ENCODE measurements at regions not wholly inside any gene's neighbourhood (a gene's known extent, or its start where the extent isn't known, plus 50 kb on each side); places are given as distances from the start of the nearest gene placed in this dataset.

- H3K4me3 ChIP-seq (ENCODE audit: low read depth, low read length), result no peak overlapping the region
- TF ChIP-seq CTCF (IDR thresholded peaks at IDR 0.05; ENCODE audit: low read depth, low read length, missing control alignments), result no peak
- no peak for DNase-seq (ENCODE audit: low read depth)
Measured at GRCh38 chr10:6944436-6944835, 364.4 kb upstream of the PRKCQ start.

DNA sequence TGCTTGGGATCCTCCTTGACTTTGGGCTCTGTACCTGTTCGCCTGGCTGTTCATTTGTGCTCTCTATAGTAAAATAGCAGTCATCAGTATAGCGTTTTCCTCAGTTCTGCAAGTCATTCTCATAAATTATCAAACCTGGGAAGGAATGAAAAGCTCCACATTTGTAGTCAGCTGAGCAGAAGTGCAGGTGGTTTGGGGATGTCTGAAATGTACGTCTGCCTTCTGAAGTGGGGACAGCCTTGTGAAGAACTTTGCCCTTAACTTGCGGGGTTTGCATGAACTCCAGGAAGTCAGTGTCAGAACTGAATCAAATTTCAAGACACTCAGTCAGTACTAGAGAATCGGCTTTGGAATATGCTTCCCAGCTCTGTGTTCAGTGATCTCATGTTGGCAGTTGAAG, 358.3 kb upstream of the PRKCQ start:
- DNase-seq (ENCODE audit: low read depth), result no peak
- no peak overlapping the region for H3K4me3 ChIP-seq (ENCODE audit: low read depth, low read length)
- no peak for TF ChIP-seq CTCF (IDR thresholded peaks at IDR 0.05; ENCODE audit: low read depth, low read length, missing control alignments)

DNA sequence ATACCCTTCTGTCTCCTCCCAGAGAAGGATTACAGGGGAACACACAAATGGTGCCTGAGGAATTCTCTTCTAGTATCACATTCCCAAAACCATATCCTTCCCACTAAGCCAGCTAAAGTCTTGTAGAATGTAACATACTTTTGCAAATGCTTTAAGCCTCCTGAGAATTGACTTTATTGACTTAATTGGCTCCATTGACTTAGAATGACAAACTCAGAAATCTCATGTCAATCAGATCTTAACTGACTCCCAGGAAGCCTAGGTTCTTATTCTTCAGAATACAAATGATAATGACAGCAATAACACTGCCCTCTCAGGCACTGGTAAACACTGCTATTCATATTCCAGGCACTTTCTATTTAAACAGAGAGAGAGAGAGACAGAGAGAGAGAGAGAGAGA, 356.9 kb upstream of the PRKCQ start:
- no peak for TF ChIP-seq CTCF (IDR thresholded peaks at IDR 0.05; ENCODE audit: low read depth, low read length, missing control alignments)
- DNase-seq (ENCODE audit: low read depth), result no peak

GRCh38 chr10:6929148-6929830, 349.2 kb upstream of the PRKCQ start:
- TF ChIP-seq CTCF (IDR thresholded peaks at IDR 0.05; ENCODE audit: low read depth, low read length, missing control alignments), result no peak
- no peak overlapping the region for H3K4me3 ChIP-seq (ENCODE audit: low read depth, low read length)
- no peak for DNase-seq (ENCODE audit: low read depth)

More for the DNA sequence above, 356.9 kb upstream of the PRKCQ start:
- H3K4me3 ChIP-seq (ENCODE audit: low read depth, low read length), result no peak overlapping the region

- no peak for DNase-seq (ENCODE audit: low read depth)
- TF ChIP-seq CTCF (IDR thresholded peaks at IDR 0.05; ENCODE audit: low read depth, low read length, missing control alignments), result no peak
- peak overlapping the region; percentile 10; the same call in 1 of the 2 replicates for H3K4me3 ChIP-seq (ENCODE audit: low read depth, low read length)
Measured at GRCh38 chr10:6928586-6928985, 348.5 kb upstream of the PRKCQ start.

DNA sequence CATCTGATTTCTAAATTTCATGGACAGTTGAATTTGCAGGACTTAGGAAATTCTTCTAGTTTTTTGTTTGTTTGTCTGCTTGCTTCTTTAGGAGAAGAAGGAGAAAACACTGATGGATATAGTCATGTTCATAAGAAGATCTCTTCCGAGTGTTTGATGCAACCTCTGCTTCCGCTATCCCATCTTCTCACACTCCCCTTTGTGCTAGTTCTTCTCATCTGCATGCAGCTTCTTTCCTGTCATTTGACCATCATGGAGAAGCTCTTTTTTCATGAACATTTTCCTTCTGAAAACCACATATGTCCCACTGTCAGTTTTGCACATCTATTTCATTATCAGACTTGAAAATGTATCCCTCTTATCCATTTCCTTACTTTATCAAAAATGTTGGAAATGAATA, 346.9 kb upstream of the PRKCQ start:
- no peak for DNase-seq (ENCODE audit: low read depth)
- no peak for TF ChIP-seq CTCF (IDR thresholded peaks at IDR 0.05; ENCODE audit: low read depth, low read length, missing control alignments)
- H3K4me3 ChIP-seq (ENCODE audit: low read depth, low read length), result no peak overlapping the region

GRCh38 chr10:6925146-6925545, 345.1 kb upstream of the PRKCQ start:
- no peak for DNase-seq (ENCODE audit: low read depth)
- no peak overlapping the region for H3K4me3 ChIP-seq (ENCODE audit: low read depth, low read length)
- TF ChIP-seq CTCF (IDR thresholded peaks at IDR 0.05; ENCODE audit: low read depth, low read length, missing control alignments), result no peak

Data from GM12864 (cell line).